H1 (cell line): ENCODE measurements at regions not wholly inside any gene's neighbourhood (a gene's known extent, or its start where the extent isn't known, plus 50 kb on each side); places are given as distances from the start of the nearest gene placed in this dataset.

Source experiments
- CTCF ChIA-PET: fragments of 300-600 bp; sonication (Branson Sonifier 250); formaldehyde crosslinking; loops from one replicate; lab custom pipeline; 2021; ENCODE audit not compliant: partially characterized antibody; lab: Charles Lee
- POLR2A ChIA-PET: fragments of 300-600 bp; sonication (Branson Sonifier 250); formaldehyde crosslinking; loops from one replicate; lab custom pipeline; 2021; ENCODE audit warnings: inconsistent platforms; ENCODE audit not compliant: partially characterized antibody; lab: Charles Lee
- DNase-seq, 2 experiments: peaks; one replicate each; pipeline versions ENCODE4 v3.0.0 to v3.0.0-alpha.2; 2010 to 2022; ENCODE audit warnings: low spot score in 2 of 2, low read depth in 1 of 2, mixed read lengths in 1 of 2
- FAIRE-seq: peaks from 2 replicates; lab custom pipeline; 2011; peaks lifted over from hg19 to GRCh38; lab: Jason Lieb, UNC
- H2AFZ ChIP-seq: 2 replicates; pipeline ENCODE4 v1.8.1; 2012; ENCODE audit warnings: low read length, inconsistent platforms
- H2AK5ac ChIP-seq: 2 replicates; pipeline ENCODE4 v1.6.1; 2013; ENCODE audit warnings: low read depth, low read length
- H2BK120ac ChIP-seq: replicated peaks from 2 replicates; pipeline ENCODE3; 2013; ENCODE audit warnings: low read depth, low read length, inconsistent platforms
- H2BK12ac ChIP-seq: 2 replicates; pipeline ENCODE4 v1.6.1; 2013; ENCODE audit warnings: low read depth, low read length
- H2BK15ac ChIP-seq: 2 replicates; pipeline ENCODE4 v1.6.1; 2013; ENCODE audit warnings: low read length
- H2BK20ac ChIP-seq: 2 replicates; pipeline ENCODE4 v1.6.1; 2013; ENCODE audit warnings: low read length
- H2BK5ac ChIP-seq: 2 replicates; pipeline ENCODE4 v1.6.1; 2013; ENCODE audit warnings: low read depth, low read length
- H3K14ac ChIP-seq: 2 replicates; pipeline ENCODE4 v1.6.1; 2013; ENCODE audit warnings: inconsistent platforms; ENCODE audit not compliant: insufficient read length
- H3K18ac ChIP-seq: 2 replicates; pipeline ENCODE4 v1.6.1; 2013; ENCODE audit warnings: low read length; ENCODE audit errors: extremely low read depth
- H3K23ac ChIP-seq: 2 replicates; pipeline ENCODE4 v1.6.1; 2013; ENCODE audit warnings: inconsistent platforms; ENCODE audit not compliant: insufficient read length
- H3K23me2 ChIP-seq: 2 replicates; pipeline ENCODE4 v1.6.1; 2013; ENCODE audit warnings: low read depth, low read length
- H3K27ac ChIP-seq: 2 replicates; pipeline ENCODE4 v1.6.1; 2011; ENCODE audit warnings: low read depth, low read length, inconsistent platforms
- H3K27me3 ChIP-seq, 4 experiments: replicated peaks in 1 of 4; 1 replicate in 1 of 4; 2 replicates in 3 of 4; pipeline versions ENCODE4 v1.6.1 to v1.8.1; 2011 to 2013; ENCODE audit warnings: low read length in 3 of 4, mild to moderate bottlenecking in 3 of 4, inconsistent platforms in 2 of 4, mixed read lengths in 2 of 4, moderate library complexity in 1 of 4; ENCODE audit not compliant: control insufficient read depth in 3 of 4, insufficient read depth in 3 of 4; ENCODE audit errors: extremely low read depth in 1 of 4
- H3K36me3 ChIP-seq, 4 experiments: 2 replicates each; pipeline versions ENCODE4 v1.6.1 to v1.8.1; 2011 to 2013; ENCODE audit warnings: mild to moderate bottlenecking in 4 of 4, low read length in 3 of 4, moderate library complexity in 2 of 4, control low read depth in 1 of 4, inconsistent platforms in 1 of 4; ENCODE audit not compliant: insufficient read depth in 4 of 4, control insufficient read depth in 2 of 4
- H3K4ac ChIP-seq: replicated peaks from 2 replicates; pipeline ENCODE3; 2013; ENCODE audit warnings: low read length, low read depth, mixed read lengths, inconsistent platforms; ENCODE audit not compliant: insufficient read length
- H3K4me1 ChIP-seq, 4 experiments: replicated peaks in 1 of 4; 1 replicate in 1 of 4; 2 replicates in 3 of 4; pipeline versions ENCODE4 v1.6.1 to v1.8.1; 2011 to 2013; ENCODE audit warnings: low read length in 3 of 4, inconsistent platforms in 2 of 4, mixed read lengths in 1 of 4; ENCODE audit not compliant: insufficient read depth in 4 of 4, control insufficient read depth in 3 of 4
- H3K4me2 ChIP-seq, 2 experiments: 2 replicates each; pipeline versions ENCODE4 v1.6.1 to v1.8.1; 2011 to 2013; ENCODE audit warnings: low read depth in 2 of 2, low read length in 2 of 2, control low read depth in 1 of 2, inconsistent platforms in 1 of 2, mild to moderate bottlenecking in 1 of 2; ENCODE audit not compliant: insufficient read depth in 1 of 2
- H3K4me3 ChIP-seq, 4 experiments: fragments of 200-600, 300-600 bp in 1 of 4; sonication (generic), shearing (Covaris generic), sonication (Bioruptor Twin) in 1 of 4; 2 replicates each; pipeline versions ENCODE4 v1.5.1 to v1.8.1; 2011 to 2016; ENCODE audit warnings: low read length in 4 of 4, low read depth in 3 of 4, control low read depth in 2 of 4, inconsistent platforms in 2 of 4, mild to moderate bottlenecking in 2 of 4, mixed read lengths in 1 of 4, moderate library complexity in 1 of 4; ENCODE audit not compliant: insufficient read depth in 2 of 4; ENCODE audit errors: extremely low read depth in 1 of 4
- H3K56ac ChIP-seq: replicated peaks from 2 replicates; pipeline ENCODE3; 2013; ENCODE audit warnings: low read depth, mild to moderate bottlenecking, mixed read lengths, low read length, inconsistent platforms; ENCODE audit not compliant: insufficient read length
- H3K79me1 ChIP-seq: 2 replicates; pipeline ENCODE4 v1.6.1; 2013; ENCODE audit warnings: low read depth, low read length, control low read depth
- H3K79me2 ChIP-seq, 2 experiments: 2 replicates each; pipeline versions ENCODE4 v1.6.1 to v1.8.1; 2012 to 2013; ENCODE audit warnings: low read length in 2 of 2, mild to moderate bottlenecking in 2 of 2, inconsistent platforms in 1 of 2; ENCODE audit not compliant: insufficient read depth in 2 of 2, control insufficient read depth in 1 of 2
- H3K9ac ChIP-seq, 4 experiments: replicated peaks in 1 of 4; 1 replicate in 1 of 4; 2 replicates in 3 of 4; pipeline versions ENCODE4 v1.6.1 to v1.8.1; 2011 to 2013; ENCODE audit warnings: low read depth in 3 of 4, low read length in 3 of 4, control low read depth in 2 of 4, mild to moderate bottlenecking in 2 of 4, moderate library complexity in 2 of 4, inconsistent platforms in 1 of 4; ENCODE audit errors: extremely low read depth in 1 of 4
- H3K9me3 ChIP-seq, 2 experiments: 2 replicates each; pipeline versions ENCODE4 v1.6.1 to v1.8.1; 2012 to 2013; ENCODE audit warnings: mild to moderate bottlenecking in 2 of 2, moderate library complexity in 2 of 2, control low read depth in 1 of 2, inconsistent platforms in 1 of 2, low read depth in 1 of 2, low read length in 1 of 2, mixed read lengths in 1 of 2; ENCODE audit not compliant: insufficient read depth in 2 of 2
- H4K20me1 ChIP-seq, 2 experiments: replicated peaks in 1 of 2; 2 replicates each; pipeline versions ENCODE3 to v1.8.1; 2011 to 2013; ENCODE audit warnings: inconsistent platforms in 2 of 2, low read length in 2 of 2, mild to moderate bottlenecking in 1 of 2; ENCODE audit not compliant: insufficient read depth in 2 of 2, control insufficient read depth in 1 of 2
- H4K5ac ChIP-seq: 2 replicates; pipeline ENCODE4 v1.6.1; 2013; ENCODE audit warnings: low read length, low read depth, mixed read lengths, inconsistent platforms; ENCODE audit not compliant: insufficient read length
- H4K8ac ChIP-seq: 2 replicates; pipeline ENCODE4 v1.8.0; 2013; ENCODE audit warnings: mild to moderate bottlenecking, moderate library complexity, low read length, inconsistent platforms; ENCODE audit not compliant: insufficient read depth; ENCODE audit errors: extremely low read depth
- H4K91ac ChIP-seq: replicated peaks from 2 replicates; pipeline ENCODE3; 2013; ENCODE audit warnings: low read length, mixed read lengths, inconsistent platforms; ENCODE audit not compliant: insufficient read length
- ASH2L ChIP-seq: fragments of 200-600, 300-600 bp; sonication (generic); IDR thresholded peaks from one replicate; pipeline ENCODE4 v1.7.1; 2017; ENCODE audit warnings: low read length
- ATF2 ChIP-seq: IDR thresholded peaks from 2 replicates; pipeline ENCODE4 v1.6.1; 2012; ENCODE audit warnings: low read length, inconsistent platforms
- BACH1 ChIP-seq: IDR thresholded peaks from 2 replicates; pipeline ENCODE4 v1.6.1; 2012; ENCODE audit warnings: low read length, improper control_type of control experiment
- HDAC6 ChIP-seq: IDR thresholded peaks from one replicate; pipeline ENCODE4 v1.7.1; 2012; ENCODE audit warnings: low read depth, mild to moderate bottlenecking, inconsistent platforms, low read length, moderate library complexity
- JUN ChIP-seq: IDR thresholded peaks from 2 replicates; pipeline ENCODE4 v1.6.1; 2011; ENCODE audit warnings: low read depth, mild to moderate bottlenecking, improper control_type of control experiment, low read length
- TBP ChIP-seq: IDR thresholded peaks from 2 replicates; pipeline ENCODE4 v1.6.1; 2011; ENCODE audit warnings: low read depth, low read length, improper control_type of control experiment
- WGBS, 2 experiments: shearing (Covaris generic) in 1 of 2; methylation state at CpG; one replicate each; pipeline versions ENCODE4 v1.1.6 to v1.1.7; 2013 to 2015; ENCODE audit warnings: low lambda C conversion rate in 2 of 2, mixed read lengths in 2 of 2, inconsistent platforms in 1 of 2, low coverage in 1 of 2, missing lambda C conversion rate in 1 of 2; ENCODE audit not compliant: insufficient replicate concordance in 2 of 2, insufficient coverage in 1 of 2, insufficient read length in 1 of 2; ENCODE audit errors: extremely low coverage in 1 of 2, missing lambda C conversion rate in 1 of 2; 5-methylcytosine and 5-hydroxymethylcytosine counted together
- TF ChIP-seq, protein P1 (sequence below): IDR thresholded peaks from 2 replicates; pipeline ENCODE4 v1.6.1; 2011; ENCODE audit warnings: low read length, improper control_type of control experiment

GRCh38 chr1:163706915-163707314, 385.2 kb downstream of the NUF2 start:
- no peak overlapping the region for H3K4ac ChIP-seq
- no peaks in the 10 kb centered on the region for H3K4me1 ChIP-seq
- POLR2A ChIA-PET: no interaction called here
- no peaks in the 10 kb centered on the region; the same call in 1 of the 2 replicates for H3K23me2 ChIP-seq
- CTCF ChIA-PET: no interaction called here
- no peak overlapping the region for H2BK15ac ChIP-seq
- H2BK20ac ChIP-seq: no peak overlapping the region
- TF ChIP-seq TBP (no peak), ATF2 (no peak), HDAC6 (no peak), JUN (no peak), ASH2L (no peak), BACH1 (no peak)
- TF ChIP-seq, protein P1, sequence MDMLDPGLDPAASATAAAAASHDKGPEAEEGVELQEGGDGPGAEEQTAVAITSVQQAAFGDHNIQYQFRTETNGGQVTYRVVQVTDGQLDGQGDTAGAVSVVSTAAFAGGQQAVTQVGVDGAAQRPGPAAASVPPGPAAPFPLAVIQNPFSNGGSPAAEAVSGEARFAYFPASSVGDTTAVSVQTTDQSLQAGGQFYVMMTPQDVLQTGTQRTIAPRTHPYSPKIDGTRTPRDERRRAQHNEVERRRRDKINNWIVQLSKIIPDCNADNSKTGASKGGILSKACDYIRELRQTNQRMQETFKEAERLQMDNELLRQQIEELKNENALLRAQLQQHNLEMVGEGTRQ: no peak
- H3K4me2 ChIP-seq: no peak overlapping the region
- no peak overlapping the region for H3K23ac ChIP-seq
- H2BK12ac ChIP-seq: no peak overlapping the region
- H2BK120ac ChIP-seq: no peak overlapping the region
- H4K5ac ChIP-seq: no peak overlapping the region
- no peaks in the 10 kb centered on the region for H4K20me1 ChIP-seq
- H3K9ac ChIP-seq: no peak overlapping the region
- H3K56ac ChIP-seq: no peak overlapping the region
- 91% methylated on average over 1 of the region's 1 CpG; no CpG with 5 or more reads in 1 of the 2 experiments for WGBS, 2 experiments
- H3K79me1 ChIP-seq: no peaks in the 10 kb centered on the region
- H3K14ac ChIP-seq: no peak overlapping the region
- H4K91ac ChIP-seq: no peak overlapping the region
- H3K79me2 ChIP-seq: no peaks in the 10 kb centered on the region
- H3K18ac ChIP-seq: no peak overlapping the region
- no peak overlapping the region for H2AK5ac ChIP-seq
- no peak for DNase-seq
- no peak overlapping the region for H2BK5ac ChIP-seq
- no peak overlapping the region for H3K27ac ChIP-seq
- no peak for FAIRE-seq
- H3K27me3 ChIP-seq: no peaks in the 10 kb centered on the region; a peak in 1 of 7 replicates
- H3K36me3 ChIP-seq: no peaks in the 10 kb centered on the region
- H3K4me3 ChIP-seq: no peak overlapping the region
- no peak overlapping the region for H2AFZ ChIP-seq
- H4K8ac ChIP-seq: no peak overlapping the region
- H3K9me3 ChIP-seq: no peaks in the 10 kb centered on the region
